Stimulated activated CD8-positive, alpha-beta memory T cell treated with anti-CD3 and anti-CD28 coated beads, Interleukin-7, amount 100 ng/mL, for 48 hours (primary cell): ENCODE measurements at regions not wholly inside any gene's neighbourhood (a gene's known extent, or its start where the extent isn't known, plus 50 kb on each side); places are given as distances from the start of the nearest gene placed in this dataset.

Source experiments
- DNase-seq, 2 donors: peaks; one replicate each; pipeline ENCODE4 v3.0.0-alpha.2; 2020; ENCODE audit warnings: low read depth in 1 of 2; ENCODE audit errors: extremely low read depth in 1 of 2

GRCh38 chr3:44045476-44046275 lies 196.0 kb upstream of the TOPAZ1 start:
- no peak for DNase-seq

- no peak for DNase-seq
Observed at GRCh38 chr3:44047796-44048195, 193.9 kb upstream of the TOPAZ1 start.

- DNase-seq: no peak
Observed at GRCh38 chr3:44048196-44048924, 193.3 kb upstream of the TOPAZ1 start.

GRCh38 chr3:44048949-44049348 lies 192.7 kb upstream of the TOPAZ1 start:
- no peak for DNase-seq

- no peak for DNase-seq
Observed at GRCh38 chr3:44050101-44050500, 191.6 kb upstream of the TOPAZ1 start.

GRCh38 chr3:44050867-44051266 lies 190.8 kb upstream of the TOPAZ1 start:
- no peak for DNase-seq

GRCh38 chr3:44055951-44056350 lies 185.7 kb upstream of the TOPAZ1 start:
- no peak for DNase-seq

- no peak for DNase-seq
Observed at GRCh38 chr3:44056446-44057240, 185.0 kb upstream of the TOPAZ1 start.

GRCh38 chr3:44058022-44058867 lies 183.4 kb upstream of the TOPAZ1 start:
- DNase-seq: no peak

GRCh38 chr3:44058868-44059203 lies 182.8 kb upstream of the TOPAZ1 start:
- no peak for DNase-seq

GRCh38 chr3:44060164-44060563 lies 181.5 kb upstream of the TOPAZ1 start:
- no peak for DNase-seq

GRCh38 chr3:44061268-44061667 lies 180.4 kb upstream of the TOPAZ1 start:
- DNase-seq: no peak

GRCh38 chr3:44061961-44062360 lies 179.7 kb upstream of the TOPAZ1 start:
- DNase-seq: no peak

GRCh38 chr3:44065311-44066094 lies 176.2 kb upstream of the TOPAZ1 start:
- no peak for DNase-seq

- no peak for DNase-seq
Observed at GRCh38 chr3:44066806-44067205, 174.9 kb upstream of the TOPAZ1 start.

- DNase-seq: no peak
Observed at GRCh38 chr3:44067431-44067830, 174.3 kb upstream of the TOPAZ1 start.

GRCh38 chr3:44068753-44069152 lies 172.9 kb upstream of the TOPAZ1 start:
- DNase-seq: no peak

GRCh38 chr3:44069276-44069675 lies 172.4 kb upstream of the TOPAZ1 start:
- no peak for DNase-seq

GRCh38 chr3:44070841-44071546 lies 170.7 kb upstream of the TOPAZ1 start:
- DNase-seq: no peak
